Gastroesophageal sphincter (tissue), 3 donors: ENCODE measurements at regions not wholly inside any gene's neighbourhood (a gene's known extent, or its start where the extent isn't known, plus 50 kb on each side); places are given as distances from the start of the nearest gene placed in this dataset.

ENCODE experiments used
- CTCF ChIP-seq, 4 experiments: fragments of 200-600 bp in 2 of 4; fragments of 450-650 bp in 2 of 4; sonication (generic) in 1 of 4; IDR thresholded peaks; one replicate each; pipeline ENCODE4 v1.5.1; 2017 to 2019; ENCODE audit warnings: antibody characterized with exemption in 4 of 4, mild to moderate bottlenecking in 2 of 4, moderate library complexity in 2 of 4
- POLR2A ChIP-seq, 2 donors: fragments of 450-650 bp; IDR thresholded peaks; one replicate each; pipeline ENCODE4 v1.6.1; 2017; ENCODE audit warnings: antibody characterized with exemption in 2 of 2, mild to moderate bottlenecking in 2 of 2, moderate library complexity in 1 of 2
- POLR2AphosphoS5 ChIP-seq: sonication (generic); formaldehyde crosslinking; IDR thresholded peaks from one replicate; pipeline ENCODE4 v1.6.1; 2017; ENCODE audit warnings: antibody characterized with exemption

- TF ChIP-seq CTCF (IDR thresholded peaks at IDR 0.05), result no peak
- TF ChIP-seq POLR2AphosphoS5, result no peak
- no peak for TF ChIP-seq POLR2A (IDR thresholded peaks at IDR 0.05)
Observed at GRCh38 chr16:54341892-54342776, 55.5 kb upstream of the IRX3 start.
